ENCODE measurements at regions not wholly inside any gene's neighbourhood (a gene's known extent, or its start where the extent isn't known, plus 50 kb on each side); places are given as distances from the start of the nearest gene placed in this dataset.

GRCh38 chr9:109707355-109707754, 72.6 kb upstream of the PALM2AKAP2 start:
- no peak for TF ChIP-seq CTCF (IDR thresholded peaks at IDR 0.05; ENCODE audit: low read depth, low read length, missing control alignments)
- in situ Hi-C loops (cut with HindIII; ENCODE audit: low sequenced_read_pairs) = no loop called here
- no peak overlapping the region for H3K4me3 ChIP-seq (ENCODE audit: low read depth, low read length)
- no peak for DNase-seq (ENCODE audit: low read depth)

GRCh38 chr9:109708451-109708945, 71.5 kb upstream of the PALM2AKAP2 start:
- in situ Hi-C loops (cut with HindIII; ENCODE audit: low sequenced_read_pairs) = no loop called here
- DNase-seq (ENCODE audit: low read depth) = no peak
- no peak overlapping the region for H3K4me3 ChIP-seq (ENCODE audit: low read depth, low read length)
- TF ChIP-seq CTCF (IDR thresholded peaks at IDR 0.05; ENCODE audit: low read depth, low read length, missing control alignments) = no peak

GRCh38 chr9:109709866-109710265, 70.1 kb upstream of the PALM2AKAP2 start:
- TF ChIP-seq CTCF (IDR thresholded peaks at IDR 0.05; ENCODE audit: low read depth, low read length, missing control alignments) = no peak
- H3K4me3 ChIP-seq (ENCODE audit: low read depth, low read length) = no peak overlapping the region
- in situ Hi-C loops (cut with HindIII; ENCODE audit: low sequenced_read_pairs) = no loop called here
- DNase-seq (ENCODE audit: low read depth) = no peak

GRCh38 chr9:109710830-109711229, 69.2 kb upstream of the PALM2AKAP2 start:
- in situ Hi-C loops (cut with HindIII; ENCODE audit: low sequenced_read_pairs) = no loop called here
- TF ChIP-seq CTCF (IDR thresholded peaks at IDR 0.05; ENCODE audit: low read depth, low read length, missing control alignments) = no peak
- H3K4me3 ChIP-seq (ENCODE audit: low read depth, low read length) = no peak overlapping the region
- no peak for DNase-seq (ENCODE audit: low read depth)

GRCh38 chr9:109715344-109715743, 64.7 kb upstream of the PALM2AKAP2 start:
- no peak for TF ChIP-seq CTCF (IDR thresholded peaks at IDR 0.05; ENCODE audit: low read depth, low read length, missing control alignments)
- DNase-seq (ENCODE audit: low read depth) = no peak
- in situ Hi-C loops (cut with HindIII; ENCODE audit: low sequenced_read_pairs) = loop anchor here (5.0 kb wide), 1 partner anchor 48 kb away; no protein-coding TSS in a partner anchor
- H3K4me3 ChIP-seq (ENCODE audit: low read depth, low read length) = no peak overlapping the region

- in situ Hi-C loops (cut with HindIII; ENCODE audit: low sequenced_read_pairs) = loop anchor here (5.0 kb wide), 1 partner anchor 49 kb away; no protein-coding TSS in a partner anchor
- no peak for DNase-seq (ENCODE audit: low read depth)
- H3K4me3 ChIP-seq (ENCODE audit: low read depth, low read length) = no peak overlapping the region
- no peak for TF ChIP-seq CTCF (IDR thresholded peaks at IDR 0.05; ENCODE audit: low read depth, low read length, missing control alignments)
Observed at GRCh38 chr9:109716631-109717030, 63.4 kb upstream of the PALM2AKAP2 start.
